ENCODE measurements at regions not wholly inside any gene's neighbourhood (a gene's known extent, or its start where the extent isn't known, plus 50 kb on each side); places are given as distances from the start of the nearest gene placed in this dataset.

DNA sequence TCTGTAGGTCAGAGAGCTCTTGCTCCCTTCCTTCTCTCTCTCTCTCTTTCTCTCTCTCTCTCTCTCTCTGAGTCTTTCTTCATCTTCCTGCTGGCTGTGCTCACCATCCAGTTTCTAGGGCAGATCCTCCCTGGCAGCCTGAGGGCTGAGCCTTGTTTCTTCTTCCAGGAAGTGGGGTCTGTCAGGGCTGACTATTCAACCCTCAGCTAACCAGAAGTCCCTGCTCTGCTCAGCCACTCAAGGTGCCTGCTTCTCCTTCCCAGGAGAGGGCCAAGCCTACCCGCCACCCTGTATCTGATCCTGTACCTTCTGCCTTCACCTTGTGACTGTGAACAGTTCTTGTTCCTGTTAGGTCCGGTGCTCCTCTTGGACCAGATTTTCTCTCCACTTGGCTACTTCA, 107.6 kb upstream of the ETV3 start:
- DNase-seq (ENCODE audit: low spot score): no peak
- no peaks in the 10 kb centered on the region for H3K9me3 Mint-ChIP-seq
- H3K27ac Mint-ChIP-seq: no peak overlapping the region
- H3K36me3 Mint-ChIP-seq (ENCODE audit: low read depth): no peaks in the 10 kb centered on the region
- peaks cover 11% of the 10 kb centered on the region for H3K27me3 Mint-ChIP-seq (ENCODE audit: low read depth)
- no peak overlapping the region for H3K4me3 Mint-ChIP-seq (ENCODE audit: low read depth)
- intact Hi-C loops (cut with micrococcal nuclease): no loop called here
- peaks cover 2% of the 10 kb centered on the region for H3K4me1 Mint-ChIP-seq (ENCODE audit: low read depth)

DNA sequence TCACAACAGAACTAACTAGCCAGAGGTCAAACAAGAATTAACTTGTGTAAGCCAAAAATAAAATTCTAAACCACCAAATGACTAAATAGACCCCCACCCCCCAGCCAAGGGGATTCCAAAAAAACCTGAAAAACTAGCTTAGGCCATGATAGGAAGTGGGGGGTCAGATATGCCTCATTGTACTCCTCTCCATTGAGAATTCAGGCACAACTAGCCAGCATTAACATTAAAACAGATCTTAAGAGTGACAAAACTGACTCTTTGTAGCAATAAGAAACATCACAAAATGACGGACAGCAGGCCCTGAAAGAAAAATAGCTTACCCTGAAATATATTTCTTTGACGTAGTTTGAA, 103.0 kb upstream of the ETV3 start:
- H3K4me1 Mint-ChIP-seq (ENCODE audit: low read depth): no peaks in the 10 kb centered on the region
- no peak overlapping the region for H3K27ac Mint-ChIP-seq
- peaks cover 8% of the 10 kb centered on the region for H3K27me3 Mint-ChIP-seq (ENCODE audit: low read depth)
- H3K36me3 Mint-ChIP-seq (ENCODE audit: low read depth): no peaks in the 10 kb centered on the region
- intact Hi-C loops (cut with micrococcal nuclease): no loop called here
- H3K9me3 Mint-ChIP-seq: no peaks in the 10 kb centered on the region
- H3K4me3 Mint-ChIP-seq (ENCODE audit: low read depth): no peak overlapping the region
- DNase-seq (ENCODE audit: low spot score): no peak

DNA sequence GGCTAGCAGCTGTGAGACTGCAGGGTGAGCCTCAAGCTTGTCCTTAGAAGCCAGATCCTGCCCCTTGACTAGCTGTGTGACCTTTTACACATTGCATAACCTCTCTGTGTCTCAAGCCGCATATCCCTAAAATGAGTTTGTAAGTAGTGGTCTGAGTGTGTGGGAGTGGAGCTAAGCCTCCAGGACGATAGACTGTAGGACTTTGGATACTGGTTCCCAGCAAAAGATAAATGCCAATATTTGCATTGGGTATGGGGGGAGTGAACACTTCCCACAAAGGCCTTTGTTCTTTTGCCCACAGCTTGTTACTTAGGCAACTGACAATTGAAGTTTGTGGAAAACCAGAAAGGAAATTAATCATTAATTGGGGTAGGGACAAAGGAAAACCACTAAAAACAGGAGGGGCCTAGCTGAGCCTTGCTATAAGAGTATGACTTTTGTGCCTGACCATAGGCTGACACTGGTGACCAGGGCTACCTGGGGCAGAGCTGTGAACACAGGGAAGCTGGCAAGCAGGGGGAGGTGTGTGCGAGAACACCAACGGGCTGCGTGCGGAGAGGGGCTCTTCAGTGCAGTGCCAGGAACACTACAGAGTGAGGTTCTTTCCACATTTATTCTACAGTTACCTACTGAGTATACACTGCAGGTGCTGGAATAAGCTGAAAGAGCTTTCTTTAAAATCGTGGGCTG, 102.4 kb upstream of the ETV3 start:
- H3K27me3 Mint-ChIP-seq (ENCODE audit: low read depth): peaks cover 7% of the 10 kb centered on the region
- no peak overlapping the region for H3K4me3 Mint-ChIP-seq (ENCODE audit: low read depth)
- no peaks in the 10 kb centered on the region for H3K9me3 Mint-ChIP-seq
- no peak for DNase-seq (ENCODE audit: low spot score)
- no peaks in the 10 kb centered on the region for H3K4me1 Mint-ChIP-seq (ENCODE audit: low read depth)
- no peak overlapping the region for H3K27ac Mint-ChIP-seq
- H3K36me3 Mint-ChIP-seq (ENCODE audit: low read depth): no peaks in the 10 kb centered on the region
- intact Hi-C loops (cut with micrococcal nuclease): no loop called here

DNA sequence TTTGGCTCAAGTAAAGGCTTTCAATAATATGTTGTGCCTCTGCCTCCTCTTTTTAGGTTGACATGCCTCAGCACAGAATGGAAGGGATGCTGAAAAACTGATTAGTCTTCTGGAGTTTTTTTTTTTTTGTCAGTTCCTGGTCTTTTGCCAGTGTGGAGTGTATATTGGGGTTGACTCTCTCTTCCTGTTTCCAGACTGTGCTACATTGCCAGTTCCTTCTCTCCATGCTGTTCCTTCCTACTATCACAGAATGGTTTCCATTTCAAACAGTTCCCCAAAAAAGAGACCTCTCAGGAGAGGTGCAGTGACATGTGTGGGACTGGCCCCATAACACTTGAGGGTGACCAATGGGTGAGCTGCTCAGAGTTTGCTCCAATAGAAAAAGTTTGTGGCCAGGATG, 101.7 kb upstream of the ETV3 start:
- H3K36me3 Mint-ChIP-seq (ENCODE audit: low read depth): no peaks in the 10 kb centered on the region
- peaks cover 7% of the 10 kb centered on the region for H3K27me3 Mint-ChIP-seq (ENCODE audit: low read depth)
- no peaks in the 10 kb centered on the region for H3K4me1 Mint-ChIP-seq (ENCODE audit: low read depth)
- no peak for DNase-seq (ENCODE audit: low spot score)
- no peak overlapping the region for H3K27ac Mint-ChIP-seq
- no peaks in the 10 kb centered on the region for H3K9me3 Mint-ChIP-seq
- no peak overlapping the region for H3K4me3 Mint-ChIP-seq (ENCODE audit: low read depth)
- intact Hi-C loops (cut with micrococcal nuclease): no loop called here

DNA sequence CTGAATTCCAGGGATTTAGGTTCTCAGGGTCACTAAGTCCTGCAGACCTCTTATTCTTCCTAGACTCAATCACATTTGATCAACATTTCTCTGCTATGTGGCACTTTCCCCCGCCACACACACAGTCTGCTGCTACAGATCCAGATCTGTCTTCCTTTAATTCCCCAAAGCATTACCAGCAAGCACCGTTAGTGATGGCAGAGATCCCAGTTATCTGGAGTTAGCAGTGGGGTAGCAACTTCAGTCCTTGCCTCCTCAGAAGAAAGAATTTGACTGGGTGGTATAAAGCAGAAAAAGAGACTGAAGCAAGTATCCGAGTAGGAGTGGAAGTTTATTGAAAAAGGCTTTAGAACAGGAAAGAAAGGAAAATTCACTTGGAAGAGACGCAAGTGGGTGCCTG, 100.4 kb upstream of the ETV3 start:
- H3K4me1 Mint-ChIP-seq (ENCODE audit: low read depth): no peaks in the 10 kb centered on the region
- H3K36me3 Mint-ChIP-seq (ENCODE audit: low read depth): no peaks in the 10 kb centered on the region

DNA sequence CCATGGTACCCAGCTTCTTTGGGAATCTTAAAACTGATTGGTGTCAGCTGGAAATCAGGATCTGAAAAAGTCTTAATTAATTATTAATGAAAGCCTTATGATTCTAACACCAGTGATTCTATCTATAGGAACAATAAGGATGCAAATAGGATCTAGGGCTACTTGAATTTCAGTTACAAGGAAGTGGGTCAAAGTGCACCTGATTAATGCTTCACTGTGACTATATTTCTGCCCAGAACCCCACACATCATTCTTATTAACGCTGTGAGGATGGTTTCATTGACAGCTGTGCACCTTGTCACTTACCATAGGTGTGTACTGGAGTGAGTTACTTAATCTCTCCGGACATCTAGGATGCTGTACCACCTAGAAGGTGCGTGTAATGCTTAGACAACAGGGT, 99.8 kb upstream of the ETV3 start:
- no peak overlapping the region for H3K4me3 Mint-ChIP-seq (ENCODE audit: low read depth)
- H3K27ac Mint-ChIP-seq: no peak overlapping the region
- peaks cover 5% of the 10 kb centered on the region for H3K27me3 Mint-ChIP-seq (ENCODE audit: low read depth)
- no peaks in the 10 kb centered on the region for H3K9me3 Mint-ChIP-seq
- no peaks in the 10 kb centered on the region for H3K36me3 Mint-ChIP-seq (ENCODE audit: low read depth)
- DNase-seq (ENCODE audit: low spot score): no peak
- intact Hi-C loops (cut with micrococcal nuclease): no loop called here
- H3K4me1 Mint-ChIP-seq (ENCODE audit: low read depth): peaks cover 3% of the 10 kb centered on the region

More for the DNA sequence above, 100.4 kb upstream of the ETV3 start:
- DNase-seq (ENCODE audit: low spot score): no peak
- H3K9me3 Mint-ChIP-seq: no peaks in the 10 kb centered on the region
- intact Hi-C loops (cut with micrococcal nuclease): no loop called here
- H3K4me3 Mint-ChIP-seq (ENCODE audit: low read depth): no peak overlapping the region
- H3K27me3 Mint-ChIP-seq (ENCODE audit: low read depth): peaks cover 5% of the 10 kb centered on the region
- H3K27ac Mint-ChIP-seq: no peak overlapping the region

DNA sequence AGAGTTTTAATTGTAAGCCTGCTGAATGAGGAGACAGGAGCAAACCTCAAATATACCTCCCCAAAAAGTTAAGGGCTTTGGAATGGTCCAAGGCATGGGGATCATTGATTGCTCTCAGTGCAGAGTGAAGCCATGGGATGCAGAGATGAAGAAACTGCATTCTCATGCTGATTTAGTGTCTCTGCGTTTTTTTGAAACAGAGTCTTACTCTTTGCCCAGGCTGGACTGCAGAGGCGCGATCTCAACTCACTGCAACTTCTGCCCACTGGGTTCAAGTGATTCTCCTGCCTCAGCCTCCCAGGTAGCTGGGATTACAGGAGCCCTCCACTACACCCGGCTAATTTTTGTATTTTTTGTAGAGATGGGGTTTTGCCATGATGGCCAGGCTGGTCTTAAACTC, 99.3 kb upstream of the ETV3 start:
- H3K4me3 Mint-ChIP-seq (ENCODE audit: low read depth): no peak overlapping the region
- no peaks in the 10 kb centered on the region for H3K9me3 Mint-ChIP-seq
- DNase-seq (ENCODE audit: low spot score): no peak
- H3K4me1 Mint-ChIP-seq (ENCODE audit: low read depth): peaks cover 3% of the 10 kb centered on the region
- H3K27ac Mint-ChIP-seq: no peak overlapping the region
- intact Hi-C loops (cut with micrococcal nuclease): no loop called here
- peaks cover 5% of the 10 kb centered on the region for H3K27me3 Mint-ChIP-seq (ENCODE audit: low read depth)
- H3K36me3 Mint-ChIP-seq (ENCODE audit: low read depth): no peaks in the 10 kb centered on the region

DNA sequence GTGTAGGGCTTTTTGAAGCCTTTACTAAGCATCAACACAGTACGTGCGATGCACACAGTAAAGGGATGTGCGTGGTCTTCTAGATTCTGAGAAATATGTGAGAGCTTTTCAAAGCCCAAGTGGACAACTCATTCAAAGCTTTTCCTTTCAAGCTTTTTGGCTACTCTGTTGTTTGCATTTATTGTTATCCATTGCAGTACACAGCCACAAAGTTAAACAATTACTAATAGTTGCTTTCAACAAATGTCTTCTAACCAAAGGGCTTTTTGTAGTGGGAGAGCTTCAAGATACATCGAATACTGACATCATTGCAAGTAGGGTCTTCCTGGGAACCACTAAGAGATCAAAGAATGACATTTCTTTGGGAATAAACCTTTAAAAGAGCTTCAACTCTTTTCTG, 97.9 kb upstream of the ETV3 start:
- no peak for DNase-seq (ENCODE audit: low spot score)
- H3K4me3 Mint-ChIP-seq (ENCODE audit: low read depth): no peak overlapping the region
- no peaks in the 10 kb centered on the region for H3K9me3 Mint-ChIP-seq
- peaks cover 5% of the 10 kb centered on the region for H3K27me3 Mint-ChIP-seq (ENCODE audit: low read depth)
- H3K27ac Mint-ChIP-seq: no peak overlapping the region
- H3K4me1 Mint-ChIP-seq (ENCODE audit: low read depth): peaks cover 3% of the 10 kb centered on the region
- intact Hi-C loops (cut with micrococcal nuclease): no loop called here
- H3K36me3 Mint-ChIP-seq (ENCODE audit: low read depth): no peaks in the 10 kb centered on the region

DNA sequence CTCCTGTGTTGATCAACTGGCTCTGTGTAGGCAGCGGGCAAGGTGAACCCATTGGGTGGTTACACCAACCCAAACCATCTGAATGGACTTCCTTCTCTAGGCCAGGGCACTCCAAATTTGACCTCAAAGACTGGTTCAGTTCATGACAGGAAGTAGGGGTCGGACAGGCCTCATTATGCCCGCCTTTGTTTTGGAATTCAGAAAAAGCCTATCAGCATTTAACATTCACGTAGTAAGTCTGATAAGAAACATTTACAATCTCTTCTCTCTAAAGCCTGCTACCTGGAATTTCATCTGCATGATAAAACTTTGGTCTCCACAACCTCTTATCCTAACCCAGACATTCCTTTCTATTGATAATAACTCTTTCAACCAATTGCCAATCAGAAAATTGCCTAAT, 97.1 kb upstream of the ETV3 start:
- Mint-ChIP-seq H3K4me3 (ENCODE audit: low read depth) (no peak overlapping the region), H3K4me1 (ENCODE audit: low read depth) (peaks cover 3% of the 10 kb centered on the region), H3K27me3 (ENCODE audit: low read depth) (peaks cover 5% of the 10 kb centered on the region), H3K9me3 (no peaks in the 10 kb centered on the region), H3K36me3 (ENCODE audit: low read depth) (no peaks in the 10 kb centered on the region), H3K27ac (no peak overlapping the region)
- intact Hi-C loops (cut with micrococcal nuclease): no loop called here
- DNase-seq (ENCODE audit: low spot score): no peak

DNA sequence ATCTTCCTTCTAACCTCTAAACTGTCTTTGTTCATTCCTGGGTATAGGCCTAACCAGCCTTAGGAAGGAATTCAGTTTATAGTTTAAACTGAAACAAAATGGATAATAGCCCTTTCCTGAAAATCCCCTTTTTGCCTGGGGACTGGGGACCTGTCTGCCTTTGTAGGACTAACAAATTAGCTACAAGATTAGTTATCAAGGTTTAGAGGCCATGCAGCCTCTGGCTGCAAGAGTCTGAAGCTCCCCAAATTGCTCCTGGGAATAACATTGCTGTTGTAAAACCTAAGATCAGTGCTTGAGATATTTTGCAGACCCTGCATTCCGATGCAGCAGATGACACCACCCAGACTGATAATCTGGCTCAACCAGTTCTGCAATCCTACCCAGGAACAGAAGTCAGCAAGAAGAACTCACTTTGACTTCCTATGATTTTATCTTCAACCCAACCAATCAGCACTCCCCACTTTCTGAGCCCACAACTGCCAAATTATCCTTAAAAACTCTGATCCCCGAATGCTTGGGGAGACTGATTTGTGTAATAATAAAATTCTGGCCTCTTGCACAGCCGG, 96.6 kb upstream of the ETV3 start:
- intact Hi-C loops (cut with micrococcal nuclease): no loop called here

DNA sequence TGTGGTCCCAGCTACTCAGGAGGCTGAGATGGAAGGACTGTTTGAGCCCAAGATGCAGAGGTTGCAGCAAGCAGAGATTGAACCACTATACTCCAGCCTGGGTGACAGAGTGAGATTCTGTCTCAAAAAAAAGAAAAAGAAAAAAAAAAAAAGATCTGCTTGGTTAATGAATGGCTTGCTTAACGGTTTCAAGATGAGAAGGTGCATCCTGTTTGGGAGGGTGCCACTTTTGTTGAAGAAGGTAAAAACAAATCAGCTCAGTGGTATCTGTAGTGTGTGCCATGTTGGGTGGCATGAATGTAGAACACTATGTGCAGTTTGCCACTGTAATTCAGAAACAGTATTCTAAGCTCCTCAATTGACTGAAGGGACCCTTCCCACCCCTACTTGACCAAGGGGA, 94.9 kb upstream of the ETV3 start:
- no peaks in the 10 kb centered on the region for H3K9me3 Mint-ChIP-seq
- H3K36me3 Mint-ChIP-seq (ENCODE audit: low read depth): no peaks in the 10 kb centered on the region
- H3K4me3 Mint-ChIP-seq (ENCODE audit: low read depth): no peak overlapping the region
- H3K27me3 Mint-ChIP-seq (ENCODE audit: low read depth): no peaks in the 10 kb centered on the region
- no peak for DNase-seq (ENCODE audit: low spot score)
- H3K4me1 Mint-ChIP-seq (ENCODE audit: low read depth): peaks cover 3% of the 10 kb centered on the region
- no peak overlapping the region for H3K27ac Mint-ChIP-seq
- intact Hi-C loops (cut with micrococcal nuclease): no loop called here

More for the DNA sequence above, 96.6 kb upstream of the ETV3 start:
- Mint-ChIP-seq H3K9me3 (no peaks in the 10 kb centered on the region), H3K27me3 (ENCODE audit: low read depth) (peaks cover 5% of the 10 kb centered on the region), H3K4me3 (ENCODE audit: low read depth) (no peak overlapping the region), H3K27ac (no peak overlapping the region), H3K4me1 (ENCODE audit: low read depth) (peaks cover 3% of the 10 kb centered on the region), H3K36me3 (ENCODE audit: low read depth) (no peaks in the 10 kb centered on the region)
- no peak for DNase-seq (ENCODE audit: low spot score)

DNA sequence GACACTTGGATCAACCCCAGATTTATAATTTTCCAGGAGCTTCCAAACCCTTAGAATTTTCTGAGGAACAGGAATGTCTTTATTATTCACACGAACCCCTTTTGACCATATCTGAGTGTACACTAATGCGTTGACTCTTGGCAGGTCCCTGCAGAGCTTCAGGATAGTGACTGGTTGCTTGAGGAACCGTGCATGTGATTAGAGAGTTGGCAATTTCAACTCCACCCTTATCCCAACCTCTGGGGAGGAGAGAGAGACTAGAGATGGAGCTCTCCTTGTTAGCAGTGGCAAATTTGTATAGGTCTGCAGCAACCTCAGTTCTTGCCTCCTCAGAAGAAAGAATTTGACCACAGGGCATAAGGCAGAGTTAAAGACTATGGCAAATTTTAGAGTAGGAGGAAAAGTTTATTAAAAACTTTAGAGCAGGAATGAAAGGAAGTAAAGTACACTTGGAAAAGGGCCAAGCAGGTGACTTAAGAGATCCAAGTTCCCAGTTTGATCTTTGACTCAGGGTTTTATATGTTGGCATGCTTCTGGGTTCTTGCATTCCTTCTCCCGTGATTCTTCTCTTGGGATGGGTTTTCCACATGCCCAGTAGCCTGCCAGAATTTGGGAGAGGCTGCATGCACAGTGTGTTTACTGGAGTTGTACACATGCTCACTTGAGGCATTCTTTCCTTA, 93.8 kb upstream of the ETV3 start:
- intact Hi-C loops (cut with micrococcal nuclease): no loop called here

DNA sequence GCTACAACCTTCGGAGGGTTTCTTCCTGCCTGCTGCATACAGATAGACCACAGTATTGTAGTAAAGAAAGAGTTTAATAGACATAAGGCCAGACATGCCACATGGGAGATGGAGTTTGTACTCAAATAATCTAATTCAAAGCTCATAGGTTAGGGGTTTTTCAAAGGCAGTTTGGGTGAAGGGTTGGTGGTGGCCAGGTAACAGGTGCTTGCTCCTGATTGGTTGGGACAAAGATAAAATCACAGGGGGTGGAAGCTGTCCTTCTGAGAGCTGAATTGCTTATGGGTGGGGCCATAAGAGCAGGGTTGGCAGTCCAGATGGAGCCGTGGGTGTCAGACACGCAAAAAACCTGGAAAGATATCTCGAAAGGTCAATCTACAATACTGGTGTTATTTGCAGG, 92.3 kb upstream of the ETV3 start:
- H3K4me3 Mint-ChIP-seq (ENCODE audit: low read depth): no peak overlapping the region
- H3K9me3 Mint-ChIP-seq: no peaks in the 10 kb centered on the region
- H3K36me3 Mint-ChIP-seq (ENCODE audit: low read depth): no peaks in the 10 kb centered on the region
- intact Hi-C loops (cut with micrococcal nuclease): no loop called here
- H3K4me1 Mint-ChIP-seq (ENCODE audit: low read depth): peaks cover 3% of the 10 kb centered on the region
- no peak for DNase-seq (ENCODE audit: low spot score)
- H3K27me3 Mint-ChIP-seq (ENCODE audit: low read depth): no peaks in the 10 kb centered on the region
- no peak overlapping the region for H3K27ac Mint-ChIP-seq

More for the DNA sequence above, 93.8 kb upstream of the ETV3 start:
- H3K27me3 Mint-ChIP-seq (ENCODE audit: low read depth): no peaks in the 10 kb centered on the region
- no peak overlapping the region for H3K4me3 Mint-ChIP-seq (ENCODE audit: low read depth)
- peaks cover 3% of the 10 kb centered on the region for H3K4me1 Mint-ChIP-seq (ENCODE audit: low read depth)
- no peak overlapping the region for H3K27ac Mint-ChIP-seq
- DNase-seq (ENCODE audit: low spot score): no peak
- H3K9me3 Mint-ChIP-seq: no peaks in the 10 kb centered on the region
- H3K36me3 Mint-ChIP-seq (ENCODE audit: low read depth): no peaks in the 10 kb centered on the region

Measured in activated T-helper 2 cell treated with anti-CD3 and anti-CD28 coated beads, Interferon-gamma antibody, Interleukin-2, Interleukin-4, amounts not matched to agents 10 μg/mL and 5 μg/mL and 100 μg/mL, durations not matched to agents 14 hours and 24 hours and 36 hours (primary cell).